SU-DHL-6 (cell line): ENCODE measurements at regions not wholly inside any gene's neighbourhood (a gene's known extent, or its start where the extent isn't known, plus 50 kb on each side); places are given as distances from the start of the nearest gene placed in this dataset.

Experiments used
- CTCF ChIP-seq: fragments of 200-600 bp; sonication (generic); IDR thresholded peaks from one replicate; pipeline ENCODE4 v1.5.1; 2017; ENCODE audit warnings: antibody characterized with exemption, mild to moderate bottlenecking, low read length, moderate library complexity; ENCODE audit not compliant: insufficient read depth, poor library complexity, severe bottlenecking
- EZH2phosphoT487 ChIP-seq: fragments of 200-600 bp; sonication (generic), shearing (Covaris generic); conservative IDR thresholded peaks from 2 replicates; pipeline ENCODE4 v1.6.1; 2018; ENCODE audit warnings: mild to moderate bottlenecking, antibody characterized with exemption, low read length, moderate library complexity, mixed read lengths

GRCh38 chr9:93892748-93893147 lies 62.4 kb downstream of the BARX1 start:
- TF ChIP-seq CTCF (no peak), EZH2phosphoT487 (no peak)
